ENCODE measurements at regions not wholly inside any gene's neighbourhood (a gene's known extent, or its start where the extent isn't known, plus 50 kb on each side); places are given as distances from the start of the nearest gene placed in this dataset.

DNA sequence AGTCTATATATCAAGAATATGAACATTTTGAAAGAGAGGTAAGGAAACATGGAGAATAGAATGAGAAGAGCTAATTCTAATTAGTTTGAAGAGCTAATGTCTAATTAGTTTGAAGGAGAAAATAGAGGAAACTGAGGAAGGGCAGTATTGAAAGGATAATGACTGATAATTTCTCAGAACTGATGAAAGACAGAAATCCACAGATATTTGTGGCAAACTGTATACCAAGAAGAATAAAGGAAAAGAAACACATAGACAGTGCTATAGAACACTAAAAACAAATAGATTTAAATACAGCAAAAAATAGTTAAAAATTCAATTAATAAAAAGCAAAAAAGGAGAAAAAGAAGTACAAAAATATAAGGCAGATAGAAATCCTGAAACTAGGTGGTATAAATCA is 354.4 kb downstream of the QKI start:
- Histone ChIP-seq H3K9me2 (replicated peaks; ENCODE audit: low read depth, low read length) (no peaks in the 10 kb centered on the region), H3K4me2 (ENCODE audit: low read depth, low read length, poor library complexity, severe bottlenecking) (no peak overlapping the region), H3F3A (ENCODE audit: low read depth) (no peaks in the 10 kb centered on the region), H3K36me3 (ENCODE audit: insufficient read depth, low read length) (no peaks in the 10 kb centered on the region), H3K9me3 (ENCODE audit: insufficient read depth, low read depth, low read length) (no peaks in the 10 kb centered on the region), H2AFZ (ENCODE audit: low read length) (no peak overlapping the region), H3K4me3 (ENCODE audit: low read length, poor library complexity, severe bottlenecking) (no peak overlapping the region), H3K9ac (ENCODE audit: low read depth, low read length, poor library complexity, severe bottlenecking) (no peak overlapping the region), H3K4me1 (ENCODE audit: insufficient read depth, low read length, poor library complexity, severe bottlenecking) (no peaks in the 10 kb centered on the region), H3K27me3 (ENCODE audit: insufficient read depth, low read length, poor library complexity, severe bottlenecking) (no peaks in the 10 kb centered on the region), H3K79me2 (ENCODE audit: insufficient read depth, low read length) (no peaks in the 10 kb centered on the region), H4K20me1 (ENCODE audit: insufficient read depth, low read length, poor library complexity, severe bottlenecking) (no peaks in the 10 kb centered on the region)
- no peak for TF ChIP-seq EZH2phosphoT487 (IDR thresholded peaks at IDR 0.05; ENCODE audit: borderline replicate concordance)
- TF ChIP-seq, protein P1, sequence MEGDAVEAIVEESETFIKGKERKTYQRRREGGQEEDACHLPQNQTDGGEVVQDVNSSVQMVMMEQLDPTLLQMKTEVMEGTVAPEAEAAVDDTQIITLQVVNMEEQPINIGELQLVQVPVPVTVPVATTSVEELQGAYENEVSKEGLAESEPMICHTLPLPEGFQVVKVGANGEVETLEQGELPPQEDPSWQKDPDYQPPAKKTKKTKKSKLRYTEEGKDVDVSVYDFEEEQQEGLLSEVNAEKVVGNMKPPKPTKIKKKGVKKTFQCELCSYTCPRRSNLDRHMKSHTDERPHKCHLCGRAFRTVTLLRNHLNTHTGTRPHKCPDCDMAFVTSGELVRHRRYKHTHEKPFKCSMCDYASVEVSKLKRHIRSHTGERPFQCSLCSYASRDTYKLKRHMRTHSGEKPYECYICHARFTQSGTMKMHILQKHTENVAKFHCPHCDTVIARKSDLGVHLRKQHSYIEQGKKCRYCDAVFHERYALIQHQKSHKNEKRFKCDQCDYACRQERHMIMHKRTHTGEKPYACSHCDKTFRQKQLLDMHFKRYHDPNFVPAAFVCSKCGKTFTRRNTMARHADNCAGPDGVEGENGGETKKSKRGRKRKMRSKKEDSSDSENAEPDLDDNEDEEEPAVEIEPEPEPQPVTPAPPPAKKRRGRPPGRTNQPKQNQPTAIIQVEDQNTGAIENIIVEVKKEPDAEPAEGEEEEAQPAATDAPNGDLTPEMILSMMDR (conservative IDR thresholded peaks at IDR 0.05; ENCODE audit: low read length), result no peak

GRCh38 chr6:163766936-163767335 is 352.4 kb downstream of the QKI start:
- Histone ChIP-seq H3K4me3 (ENCODE audit: low read length, poor library complexity, severe bottlenecking) (no peak overlapping the region), H3K79me2 (ENCODE audit: insufficient read depth, low read length) (no peaks in the 10 kb centered on the region), H3K9ac (ENCODE audit: low read depth, low read length, poor library complexity, severe bottlenecking) (no peak overlapping the region), H2AFZ (ENCODE audit: low read length) (no peak overlapping the region), H3F3A (ENCODE audit: low read depth) (no peaks in the 10 kb centered on the region), H4K20me1 (ENCODE audit: insufficient read depth, low read length, poor library complexity, severe bottlenecking) (no peaks in the 10 kb centered on the region), H3K4me2 (ENCODE audit: low read depth, low read length, poor library complexity, severe bottlenecking) (no peak overlapping the region), H3K4me1 (ENCODE audit: insufficient read depth, low read length, poor library complexity, severe bottlenecking) (no peaks in the 10 kb centered on the region), H3K9me2 (replicated peaks; ENCODE audit: low read depth, low read length) (no peaks in the 10 kb centered on the region), H3K36me3 (ENCODE audit: insufficient read depth, low read length) (no peaks in the 10 kb centered on the region), H3K9me3 (ENCODE audit: insufficient read depth, low read depth, low read length) (no peaks in the 10 kb centered on the region), H3K27me3 (ENCODE audit: insufficient read depth, low read length, poor library complexity, severe bottlenecking) (no peaks in the 10 kb centered on the region)
- TF ChIP-seq, protein P1 (conservative IDR thresholded peaks at IDR 0.05; ENCODE audit: low read length), result no peak
- no peak for TF ChIP-seq EZH2phosphoT487 (IDR thresholded peaks at IDR 0.05; ENCODE audit: borderline replicate concordance)

DNA sequence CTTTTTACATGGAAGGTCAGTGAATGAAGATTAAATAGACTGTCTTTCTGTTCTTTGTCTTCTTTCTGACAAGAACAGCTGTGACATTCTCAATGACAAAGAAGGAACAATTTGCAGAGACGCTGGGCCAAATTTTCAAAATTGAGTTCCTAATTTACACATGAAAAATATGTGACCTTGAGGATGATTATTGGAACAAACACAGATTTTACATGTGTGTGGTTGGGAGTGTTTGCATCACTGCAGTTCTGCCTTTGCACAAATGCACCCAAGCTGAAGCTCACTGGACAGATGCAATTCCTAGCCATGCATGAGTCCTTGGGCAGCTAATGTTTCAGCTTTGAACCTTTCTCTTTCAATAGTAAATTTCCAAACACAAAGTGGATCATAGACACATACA is 350.8 kb downstream of the QKI start:
- Histone ChIP-seq H3K27me3 (ENCODE audit: insufficient read depth, low read length, poor library complexity, severe bottlenecking) (no peaks in the 10 kb centered on the region), H3K79me2 (ENCODE audit: insufficient read depth, low read length) (no peaks in the 10 kb centered on the region), H3K4me2 (ENCODE audit: low read depth, low read length, poor library complexity, severe bottlenecking) (no peak overlapping the region), H3K36me3 (ENCODE audit: insufficient read depth, low read length) (no peaks in the 10 kb centered on the region), H4K20me1 (ENCODE audit: insufficient read depth, low read length, poor library complexity, severe bottlenecking) (no peaks in the 10 kb centered on the region), H3K9ac (ENCODE audit: low read depth, low read length, poor library complexity, severe bottlenecking) (no peak overlapping the region), H3K9me2 (replicated peaks; ENCODE audit: low read depth, low read length) (no peaks in the 10 kb centered on the region), H2AFZ (ENCODE audit: low read length) (no peak overlapping the region), H3F3A (ENCODE audit: low read depth) (no peaks in the 10 kb centered on the region), H3K4me1 (ENCODE audit: insufficient read depth, low read length, poor library complexity, severe bottlenecking) (no peaks in the 10 kb centered on the region), H3K4me3 (ENCODE audit: low read length, poor library complexity, severe bottlenecking) (no peak overlapping the region), H3K9me3 (ENCODE audit: insufficient read depth, low read depth, low read length) (no peaks in the 10 kb centered on the region)
- TF ChIP-seq, protein P1 (conservative IDR thresholded peaks at IDR 0.05; ENCODE audit: low read length), result no peak
- no peak for TF ChIP-seq EZH2phosphoT487 (IDR thresholded peaks at IDR 0.05; ENCODE audit: borderline replicate concordance)
